Hematopoietic multipotent progenitor cell (in vitro differentiated cells): ENCODE measurements at regions not wholly inside any gene's neighbourhood (a gene's known extent, or its start where the extent isn't known, plus 50 kb on each side); places are given as distances from the start of the nearest gene placed in this dataset.

Source experiments
- DNase-seq, 3 donors: peaks; one replicate each; pipeline ENCODE4 v3.0.0-alpha.2; 2011 to 2015; ENCODE audit warnings: low read depth in 2 of 3, low spot score in 2 of 3

DNA sequence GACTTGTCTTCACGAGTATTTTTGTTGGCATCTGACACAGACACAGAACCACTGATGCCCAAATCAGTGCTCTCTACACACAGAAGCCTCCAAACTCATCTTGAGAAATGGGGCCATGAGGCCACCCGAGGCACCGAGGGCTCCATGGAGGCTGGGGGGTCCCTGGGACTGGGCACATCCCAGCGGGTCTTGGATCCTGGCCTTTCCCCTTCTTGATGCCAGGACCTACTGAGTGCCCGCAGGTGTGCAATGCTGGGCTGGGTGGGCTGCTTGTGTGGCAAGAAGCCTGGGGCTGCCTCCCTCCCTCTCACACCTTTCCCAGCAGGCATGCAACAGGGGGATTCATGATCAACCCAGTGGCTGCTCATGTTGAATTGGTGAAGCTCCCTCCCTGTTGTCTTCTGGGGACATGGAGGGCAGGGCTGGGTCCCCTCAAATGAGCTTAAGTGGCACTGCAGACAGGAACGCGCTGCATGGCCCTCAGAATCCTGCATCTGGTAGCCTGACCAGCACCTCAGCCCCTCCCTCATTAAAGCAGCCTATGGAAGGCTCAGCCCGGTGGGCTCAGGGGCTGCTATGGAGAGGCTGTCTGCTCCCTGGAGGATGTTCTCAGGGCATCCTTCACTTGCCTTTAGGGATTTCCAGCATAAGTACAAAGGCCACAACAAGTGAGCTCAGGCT lies 63.7 kb upstream of the SIMC1 start:
- no peak for DNase-seq

DNA sequence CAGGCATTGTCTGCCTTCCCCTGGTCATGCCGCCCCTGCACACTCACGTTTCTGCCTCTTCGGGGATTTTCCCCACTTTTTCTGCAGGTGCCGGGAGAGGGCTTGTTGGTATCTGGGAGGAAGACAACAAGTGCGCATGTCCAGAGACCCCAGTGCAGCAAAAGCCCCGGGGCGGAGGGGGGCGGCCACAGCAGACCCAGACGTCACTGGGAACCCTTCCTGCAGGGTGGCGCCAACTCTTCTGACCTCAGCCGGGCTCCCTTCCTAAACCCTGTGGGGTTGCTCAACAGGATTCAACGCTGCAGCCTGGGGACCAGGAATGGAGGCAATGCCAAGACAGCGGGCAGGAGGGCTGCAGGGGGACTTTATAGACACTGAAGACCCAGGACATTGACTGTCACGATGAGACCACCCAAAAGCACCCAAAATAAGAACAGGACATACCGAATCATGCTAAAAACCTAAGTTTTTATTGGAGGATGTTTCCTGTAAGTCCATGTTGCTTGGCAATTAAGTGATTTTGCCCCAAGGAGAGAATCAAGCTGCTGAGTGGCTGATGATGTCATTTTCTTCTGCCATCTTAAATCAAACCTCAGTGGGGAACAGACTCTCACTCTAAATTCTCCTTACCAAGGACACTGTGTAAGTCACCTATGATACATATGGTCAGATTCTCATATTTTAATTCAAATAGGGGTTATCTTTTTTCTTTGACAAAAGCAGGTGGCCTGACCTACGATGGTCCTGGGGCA lies 62.9 kb upstream of the SIMC1 start:
- DNase-seq, result no peak

GRCh38 chr5:176176231-176176630 lies 62.0 kb upstream of the SIMC1 start:
- no peak for DNase-seq

DNA sequence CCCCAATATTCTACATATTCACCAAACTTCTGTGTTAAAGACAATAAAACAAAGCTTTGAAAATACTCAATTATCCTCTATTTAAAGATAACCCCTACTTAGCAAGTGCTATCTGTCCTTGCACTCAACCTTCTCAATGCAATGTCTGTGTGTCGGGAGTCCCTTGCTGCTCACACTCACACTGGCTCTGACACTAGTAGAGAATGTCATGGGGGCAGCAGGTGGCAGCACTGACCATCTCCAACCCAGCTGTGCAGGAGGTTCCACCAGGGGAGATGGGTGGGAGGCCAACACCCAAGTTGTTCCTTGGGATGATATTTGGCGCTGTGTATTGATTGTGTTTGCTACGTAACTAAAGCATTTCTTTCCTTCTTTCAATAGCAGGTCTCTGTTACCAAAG lies 59.4 kb upstream of the SIMC1 start:
- DNase-seq, result peak in 1 of 3 donors; percentile 1

DNA sequence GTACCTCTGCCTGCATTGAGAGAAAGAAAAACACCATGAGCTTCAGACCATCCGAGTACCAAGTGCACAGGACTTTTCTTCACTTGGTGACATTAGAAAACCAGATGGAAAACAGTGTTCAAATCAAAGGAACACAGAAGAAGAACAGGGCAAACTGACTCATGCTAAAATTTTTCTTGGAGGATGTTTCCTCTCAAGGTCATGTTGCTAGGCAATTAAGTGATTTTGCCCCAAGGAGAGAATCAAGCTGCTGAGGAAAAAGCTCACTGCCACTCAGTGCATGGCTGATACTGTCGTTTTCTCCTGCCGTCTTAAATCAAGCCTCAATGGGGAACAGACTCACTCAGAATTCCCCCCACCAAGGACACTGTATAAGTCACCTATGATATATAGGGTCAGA lies 57.9 kb upstream of the SIMC1 start:
- no peak for DNase-seq

- DNase-seq, result no peak
These were observed 57.4 kb upstream of the SIMC1 start for GRCh38 chr5:176180781-176181180.

- no peak for DNase-seq
These were observed 56.9 kb upstream of the SIMC1 start for GRCh38 chr5:176181271-176181855.

GRCh38 chr5:176183321-176184074 lies 54.7 kb upstream of the SIMC1 start:
- no peak for DNase-seq

DNA sequence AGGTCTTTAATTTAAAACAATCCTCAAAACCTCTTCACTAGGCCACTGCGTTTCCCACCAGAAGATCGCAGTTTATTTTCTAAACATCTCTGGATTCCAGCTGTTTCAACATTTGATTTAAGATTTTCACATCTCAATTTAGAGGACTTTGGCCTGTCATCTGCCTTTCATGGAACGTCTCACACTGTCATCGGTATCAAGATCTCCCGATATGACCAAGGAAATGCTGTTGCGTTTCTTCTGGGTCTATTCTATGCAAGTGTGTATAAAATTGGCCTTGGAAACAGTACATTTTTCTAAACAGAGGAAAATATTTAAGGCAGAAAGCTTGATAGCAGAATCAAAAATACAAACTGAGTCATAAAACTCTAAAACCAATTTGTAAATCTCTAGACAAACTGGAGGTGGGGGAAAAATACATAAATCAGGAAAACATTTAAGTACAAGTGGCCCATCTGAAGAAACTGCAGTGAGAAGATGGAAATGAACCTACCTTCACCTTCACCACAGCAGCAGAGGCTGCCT lies 53.6 kb upstream of the SIMC1 start:
- no peak for DNase-seq

- DNase-seq, result peak in 1 of 3 donors; percentile 3
These were observed 53.0 kb upstream of the SIMC1 start for GRCh38 chr5:176185133-176185733.

- no peak for DNase-seq
These were observed 52.1 kb upstream of the SIMC1 start for GRCh38 chr5:176186107-176186506.

GRCh38 chr5:176187276-176188062 lies 50.8 kb upstream of the SIMC1 start:
- no peak for DNase-seq

DNA sequence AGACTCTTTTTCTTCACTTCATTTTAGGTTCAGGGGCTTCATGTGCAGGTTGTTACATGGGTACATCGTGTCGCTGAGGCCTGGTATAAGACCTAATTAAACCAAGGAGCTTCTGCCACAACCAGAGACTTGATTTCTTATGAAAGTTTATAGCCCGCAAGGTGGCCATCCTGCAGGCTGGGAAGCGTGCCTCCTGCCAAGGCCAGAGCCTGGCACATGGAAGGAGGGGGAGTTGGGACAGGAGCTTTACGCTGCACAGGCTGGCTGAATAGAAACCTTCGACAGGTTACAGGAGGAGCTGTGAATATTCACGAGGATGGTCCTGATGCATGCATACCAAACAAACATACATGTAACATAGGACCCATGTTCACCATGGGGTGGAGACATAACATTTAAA lies 50.1 kb upstream of the SIMC1 start:
- no peak for DNase-seq
